ENCODE measurements at regions not wholly inside any gene's neighbourhood (a gene's known extent, or its start where the extent isn't known, plus 50 kb on each side); places are given as distances from the start of the nearest gene placed in this dataset.
"Not testable (repeated sequence)": the region's sequence is repeated elsewhere in the genome, so short reads cannot be mapped to it uniquely, and the experiment has no call there.

DNA sequence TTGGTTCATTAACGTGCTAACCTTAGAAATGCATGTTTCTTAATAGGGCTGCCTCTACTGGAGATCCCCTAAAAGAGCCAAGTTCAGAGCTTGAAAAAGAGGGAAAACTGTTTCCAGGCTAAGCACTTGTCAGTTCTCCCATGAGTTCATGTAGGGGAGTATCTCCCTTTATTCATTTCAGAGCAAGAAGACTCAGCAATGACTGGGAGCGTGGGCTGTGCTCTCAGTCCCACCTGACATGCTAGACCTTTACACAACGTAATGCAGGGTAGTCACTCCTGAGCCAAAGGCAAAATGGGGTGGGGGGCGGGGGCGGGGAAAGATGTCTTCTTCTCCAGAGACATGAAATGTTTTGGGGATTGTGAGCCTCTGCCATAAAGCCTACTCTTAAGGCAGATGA lies 420.1 kb upstream of the MCTP2 start:
- no peak for DNase-seq

DNA sequence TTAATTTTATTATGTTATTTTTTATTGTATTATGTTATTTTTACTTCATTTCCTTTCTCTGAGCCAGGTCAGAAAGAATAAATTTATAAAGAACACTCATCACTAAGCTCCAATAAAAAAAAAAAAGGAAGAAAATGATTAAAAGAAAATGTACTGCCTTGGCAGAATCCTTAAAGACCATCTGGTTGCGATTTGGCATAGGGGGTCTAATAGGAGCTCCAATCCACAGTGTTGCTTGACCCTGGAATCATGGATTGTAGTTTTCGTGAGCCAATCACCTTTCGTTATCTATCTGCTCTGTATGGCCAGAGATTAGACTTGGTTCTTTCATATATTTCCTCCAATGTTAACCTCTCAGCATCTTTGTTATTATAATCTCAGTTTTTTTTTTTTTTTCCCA lies 421.8 kb upstream of the MCTP2 start:
- no peak for DNase-seq

DNA sequence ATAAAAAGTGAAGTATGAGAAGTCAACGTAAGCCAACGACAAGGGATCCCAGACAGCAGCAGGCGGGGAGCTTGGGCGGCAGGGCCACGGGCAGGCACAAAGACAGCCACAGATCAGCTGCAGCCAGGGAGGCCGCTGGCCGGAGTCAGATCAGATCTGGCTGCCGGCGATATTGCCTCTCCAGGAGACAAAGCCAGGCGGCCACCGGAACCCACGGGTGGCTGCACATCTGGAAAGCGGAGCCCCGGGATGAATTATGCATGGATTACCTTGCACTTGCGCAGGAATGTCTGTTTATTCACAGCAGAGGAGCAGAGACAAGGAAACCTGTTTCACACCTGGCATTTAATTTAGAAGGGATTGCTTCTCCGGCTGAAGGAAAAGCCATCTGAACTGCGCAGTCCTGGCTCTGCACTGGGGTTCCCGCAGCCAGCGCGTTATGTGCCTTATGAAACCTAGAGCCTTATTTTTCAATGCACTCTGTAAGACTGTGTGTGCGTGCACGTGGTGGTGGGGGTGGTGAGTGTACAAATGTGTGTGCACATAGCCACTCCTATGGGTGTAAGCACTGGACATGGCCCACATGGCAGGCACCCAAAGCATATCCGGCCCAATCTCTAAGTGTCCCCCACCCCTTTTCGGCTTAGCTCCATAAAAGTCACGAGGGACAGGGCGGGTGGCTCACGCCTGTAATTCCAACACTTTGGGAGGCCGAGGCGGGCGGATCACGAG lies 427.8 kb upstream of the MCTP2 start:
- no peak for DNase-seq

- no peak for DNase-seq
Observed at GRCh38 chr15:93801206-93801605, 430.2 kb upstream of the MCTP2 start.

DNA sequence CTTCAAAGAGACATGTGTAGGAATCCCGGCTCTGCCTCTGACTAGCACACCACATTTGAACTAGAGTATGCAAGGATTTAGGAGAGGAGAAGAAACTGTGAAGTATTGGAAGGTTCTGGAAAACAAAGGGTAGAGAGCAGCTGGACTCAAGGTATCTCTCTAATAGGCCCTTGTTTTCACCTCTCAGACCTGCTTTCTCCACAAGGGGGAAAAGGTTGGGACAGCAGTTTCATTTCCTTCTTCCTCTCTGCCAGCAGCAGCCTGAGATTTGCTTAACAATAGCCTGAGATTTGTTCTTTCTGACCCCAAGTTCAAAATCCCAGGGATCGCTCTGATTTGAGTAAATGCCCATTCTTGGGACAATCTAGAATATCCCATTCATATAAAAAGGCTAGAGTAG lies 430.6 kb upstream of the MCTP2 start:
- no peak for DNase-seq

DNA sequence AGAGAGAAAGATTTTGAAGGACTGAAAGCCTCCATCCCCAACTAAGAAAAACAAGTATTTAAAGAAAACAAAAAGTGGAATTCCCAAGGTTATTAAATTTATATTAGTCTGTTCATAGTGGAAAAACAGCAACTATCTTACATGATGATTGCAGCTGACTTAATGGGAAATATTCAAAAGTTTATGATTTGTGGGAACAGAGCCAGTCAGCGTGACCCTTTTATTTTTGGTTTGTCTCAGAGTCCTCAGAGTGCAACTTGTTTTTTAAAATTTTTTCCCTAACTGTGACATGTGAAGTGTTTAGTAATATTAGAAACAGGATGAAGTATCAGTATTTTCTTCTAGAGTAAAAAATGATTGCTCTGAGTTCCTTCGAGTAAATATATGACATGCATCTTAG lies 441.9 kb upstream of the MCTP2 start:
- no peak for DNase-seq

GRCh38 chr15:93780073-93780472 lies 451.3 kb upstream of the MCTP2 start:
- DNase-seq = no peak

GRCh38 chr15:93779341-93779740 lies 452.0 kb upstream of the MCTP2 start:
- DNase-seq = no peak

DNA sequence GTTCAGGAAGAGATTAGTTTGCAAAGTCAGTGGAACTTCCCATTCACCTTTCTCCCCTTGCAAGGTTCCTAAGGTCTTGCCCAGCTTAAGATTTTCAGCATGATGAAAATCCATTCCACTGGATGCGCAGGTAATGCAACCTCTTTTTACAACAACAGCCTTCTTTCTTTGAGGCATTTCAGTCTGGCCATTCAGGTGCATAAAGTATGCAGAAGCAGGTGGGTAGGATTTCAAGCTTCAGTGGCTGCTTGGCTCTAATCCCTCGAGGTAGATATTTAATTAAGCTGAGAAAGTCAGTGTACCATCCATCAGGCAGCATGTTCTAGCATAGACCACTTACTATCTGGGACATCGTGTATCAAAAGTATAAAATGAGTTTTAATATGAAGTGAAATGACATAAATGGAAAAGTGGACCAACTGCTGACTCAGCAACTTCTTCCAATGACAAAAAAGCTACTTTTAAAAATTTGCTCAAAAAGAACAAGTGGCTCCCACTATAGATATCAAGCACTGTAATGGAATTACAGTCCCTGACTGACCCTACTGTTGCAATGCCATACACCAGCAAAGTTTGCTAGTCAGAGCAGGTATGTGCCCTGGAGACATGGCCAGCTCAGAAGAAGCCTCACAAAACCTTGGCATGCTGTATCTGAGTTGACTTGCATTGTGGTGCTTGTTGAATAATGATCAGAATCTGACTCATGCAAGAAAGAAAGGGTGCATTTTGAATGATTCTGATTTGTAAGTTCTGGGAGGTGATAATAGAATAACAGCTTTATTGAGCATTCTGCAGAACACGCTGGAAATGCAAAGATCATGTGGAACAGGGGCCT lies 459.9 kb upstream of the MCTP2 start:
- DNase-seq = no peak

DNA sequence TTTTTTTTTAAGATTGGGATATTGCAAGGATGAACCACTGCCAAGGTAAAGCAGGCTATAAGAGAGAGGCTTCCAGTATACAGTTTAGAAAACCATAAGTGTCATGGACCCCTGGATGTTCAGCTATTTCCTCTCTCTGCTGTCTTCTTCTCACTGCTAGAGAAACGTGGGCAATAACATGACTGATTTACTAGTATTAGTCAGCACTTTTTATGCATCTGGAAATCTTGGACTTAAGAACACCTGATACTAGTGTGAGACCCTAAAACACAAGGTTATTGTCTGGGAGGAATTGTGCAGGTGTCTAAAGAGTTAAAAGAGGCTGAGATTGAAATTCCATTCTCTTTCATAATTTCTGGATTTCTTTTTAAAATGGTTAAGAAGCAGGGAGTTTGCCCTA lies 460.6 kb upstream of the MCTP2 start:
- no peak for DNase-seq

DNA sequence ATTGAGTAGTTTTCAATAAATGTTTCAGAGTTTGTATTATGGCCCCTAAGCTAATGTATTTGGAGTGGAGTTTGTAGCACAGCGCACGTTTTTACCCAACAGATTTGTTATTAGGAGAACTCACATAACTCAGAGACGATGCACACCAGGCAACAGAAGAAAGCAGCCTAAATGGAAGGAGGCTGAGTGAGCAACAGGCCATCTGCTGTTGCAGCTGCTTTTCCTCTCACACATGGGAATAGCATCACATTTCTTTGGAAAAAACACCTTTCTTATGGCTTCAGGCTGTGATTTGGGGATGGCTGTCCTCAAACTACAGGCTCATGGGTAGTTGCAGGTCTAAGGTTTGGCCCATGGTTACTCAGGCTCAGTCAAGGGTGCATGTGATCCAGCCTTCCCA lies 469.3 kb upstream of the MCTP2 start:
- DNase-seq = no peak

- no peak for DNase-seq
Observed at GRCh38 chr15:93759629-93760028, 471.7 kb upstream of the MCTP2 start.

GRCh38 chr15:93758824-93759223 lies 472.5 kb upstream of the MCTP2 start:
- no peak for DNase-seq

DNA sequence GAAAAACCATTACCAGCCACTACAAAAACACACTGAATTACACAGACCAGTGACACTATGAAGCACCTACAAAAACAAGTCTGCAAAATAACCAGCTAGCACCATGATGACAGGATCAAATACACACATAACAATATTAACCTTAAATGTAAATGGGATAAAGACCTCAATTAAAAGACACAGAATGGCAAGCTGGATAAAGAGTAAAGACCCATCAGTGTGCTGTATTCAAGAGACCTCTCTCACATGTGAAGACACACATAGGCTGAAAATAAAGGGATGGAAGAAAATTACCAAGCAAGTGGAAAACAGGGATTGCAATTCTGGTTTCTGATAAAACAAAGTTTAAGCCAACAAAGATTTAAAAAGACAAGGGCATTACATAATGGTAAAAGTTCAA lies 482.7 kb upstream of the MCTP2 start:
- DNase-seq = no peak

DNA sequence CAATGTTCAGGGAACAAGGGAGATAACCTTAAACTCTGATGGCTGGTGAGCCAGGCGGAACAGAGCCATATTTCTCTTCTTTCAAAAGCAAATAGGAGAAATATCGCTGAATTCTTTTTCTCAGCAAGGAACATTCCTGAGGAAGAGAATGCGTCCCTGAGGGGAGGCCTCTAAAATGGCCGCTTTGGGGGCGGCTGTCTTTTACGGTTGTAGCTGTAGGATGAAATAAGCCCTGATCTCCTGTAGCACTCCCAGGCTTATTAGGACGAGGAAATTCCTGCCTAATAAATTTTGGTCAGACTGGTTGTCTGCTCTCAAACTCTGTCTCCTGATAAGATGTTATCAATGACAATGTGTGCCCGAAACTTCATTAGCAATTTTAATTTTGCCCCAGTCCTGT lies 496.4 kb upstream of the MCTP2 start:
- not testable (repeated sequence) for DNase-seq

DNA sequence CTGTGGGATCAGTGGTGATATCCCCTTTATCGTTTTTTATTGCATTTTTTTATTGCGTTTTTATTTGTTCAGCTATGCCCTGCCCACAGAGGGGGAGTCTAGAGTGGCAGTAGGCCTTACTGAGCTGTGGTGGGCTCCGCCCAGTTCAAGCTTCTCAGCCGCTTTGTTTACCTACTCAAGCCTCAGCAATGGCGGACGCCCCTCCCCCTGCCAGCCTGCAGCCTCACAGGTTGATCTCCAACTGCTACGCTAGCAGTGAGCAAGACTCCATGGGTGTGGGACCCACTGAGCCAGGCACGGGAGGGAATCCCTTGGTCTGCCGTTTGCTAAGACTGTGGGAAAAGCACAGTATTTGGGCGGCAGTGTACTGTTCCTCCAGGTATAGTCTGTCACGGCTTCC lies 500.6 kb upstream of the MCTP2 start:
- DNase-seq = no peak

DNA sequence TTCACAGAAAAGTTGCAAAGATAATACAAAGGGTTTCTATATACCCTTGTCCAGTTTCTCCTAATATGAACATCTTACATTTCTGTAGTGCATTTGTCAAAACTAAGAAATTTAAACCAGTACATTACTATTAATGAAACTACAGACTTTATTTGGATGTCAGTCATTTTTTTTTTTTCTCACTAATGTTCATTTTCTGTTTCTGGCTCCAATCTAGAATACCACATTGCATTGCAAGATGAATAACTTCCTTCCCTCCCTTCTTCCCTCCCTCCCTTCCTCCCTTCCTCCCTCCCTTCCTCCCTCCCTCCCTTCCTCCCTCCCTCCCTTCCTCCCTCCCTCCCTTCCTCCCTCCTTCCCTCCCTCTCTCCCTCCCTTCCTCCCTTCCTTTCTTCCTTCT lies 509.2 kb upstream of the MCTP2 start:
- no peak for DNase-seq

- DNase-seq = no peak
Observed at GRCh38 chr15:93720607-93721006, 510.8 kb upstream of the MCTP2 start.

- no peak for DNase-seq
Observed at GRCh38 chr15:93719921-93720351, 511.4 kb upstream of the MCTP2 start.

DNA sequence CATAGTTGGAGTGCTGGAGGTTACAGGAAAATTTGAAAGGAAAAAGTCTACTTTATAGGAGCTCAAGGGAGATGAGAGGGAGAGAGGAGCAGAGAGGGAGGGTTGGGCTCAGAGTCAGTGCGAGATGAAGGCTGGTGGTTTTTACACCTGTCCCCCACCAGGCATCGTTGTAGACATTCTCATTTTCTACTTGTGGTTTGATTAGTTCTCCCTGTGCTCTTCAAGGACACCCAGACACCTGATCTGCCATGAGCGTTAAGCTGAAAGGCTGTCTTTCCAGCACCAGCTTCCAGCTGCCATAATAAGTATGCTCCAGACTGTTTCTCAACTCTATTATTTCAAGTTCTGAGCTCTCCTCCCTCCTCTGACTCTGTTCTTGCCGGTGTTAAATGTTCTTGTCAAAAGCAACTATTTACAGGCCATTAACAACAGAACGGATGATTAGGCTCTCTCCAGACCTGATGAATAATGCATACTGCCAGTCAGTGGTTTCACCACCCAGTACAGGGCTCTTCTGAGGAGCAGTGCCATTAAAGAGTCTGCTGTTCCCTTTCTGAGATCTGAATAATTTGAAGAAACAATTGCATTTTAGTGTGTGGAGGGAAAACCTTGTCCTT lies 514.6 kb upstream of the MCTP2 start:
- DNase-seq = no peak

GRCh38 chr15:93709708-93710107 lies 521.7 kb upstream of the MCTP2 start:
- no peak for DNase-seq

- no peak for DNase-seq
Observed at GRCh38 chr15:93708724-93709445, 522.5 kb upstream of the MCTP2 start.

DNA sequence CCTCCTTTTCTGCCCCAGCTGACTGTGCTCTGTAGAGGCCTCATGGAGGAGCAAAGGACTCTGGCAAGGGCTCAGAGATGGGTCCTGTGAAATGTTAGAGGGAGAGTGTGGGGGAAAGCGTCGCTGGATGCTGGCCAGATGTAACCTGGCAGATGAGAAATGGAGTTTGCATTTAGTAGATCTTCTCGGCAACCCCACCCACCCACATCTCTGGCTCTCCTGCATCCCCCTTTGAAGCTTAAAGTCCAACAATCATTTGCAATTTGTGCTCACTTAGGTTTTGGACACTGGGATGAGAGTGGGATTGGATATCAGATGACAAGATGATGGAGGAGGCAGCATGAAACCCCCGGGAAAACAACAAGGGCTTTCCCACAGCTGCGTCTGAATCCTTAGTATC lies 523.6 kb upstream of the MCTP2 start:
- no peak for DNase-seq
